ENCODE measurements at regions not wholly inside any gene's neighbourhood (a gene's known extent, or its start where the extent isn't known, plus 50 kb on each side); places are given as distances from the start of the nearest gene placed in this dataset.
A peak's percentile ranks its signal among the peaks of the same experiment; 100 is the strongest.

DNA sequence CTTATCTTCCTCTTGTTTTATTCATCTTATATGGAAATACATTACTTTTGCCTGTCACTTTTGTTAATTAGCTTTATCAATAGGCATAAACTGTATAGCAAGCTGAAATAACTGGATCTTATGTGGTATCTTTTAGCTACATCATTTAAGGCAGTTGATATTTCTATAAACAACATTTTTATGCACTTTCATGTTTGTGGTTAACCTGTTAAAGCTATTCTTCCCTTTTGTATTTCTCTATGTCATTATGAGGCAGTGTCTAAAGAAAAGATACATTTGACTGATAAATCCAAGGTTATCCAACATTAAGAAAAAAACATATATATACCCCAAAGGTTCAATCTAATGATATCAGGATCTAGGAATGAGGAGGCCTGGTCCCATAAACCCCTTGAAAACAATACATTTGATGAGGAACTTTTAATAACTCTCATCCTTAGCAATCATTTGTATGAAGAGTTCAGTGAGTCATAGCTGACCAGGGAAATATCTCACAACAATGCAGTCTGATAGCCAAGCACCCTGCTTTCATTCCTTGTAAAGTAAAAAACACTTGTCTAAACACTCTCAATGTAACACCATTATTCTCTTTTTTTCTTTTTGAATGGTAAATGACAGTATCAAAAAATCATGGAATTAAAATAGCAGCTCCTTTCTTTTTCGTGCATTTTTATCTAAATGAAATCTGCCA is 300.9 kb downstream of the NEBL start:
- peaks cover 4% of the 10 kb centered on the region for H3K4me1 ChIP-seq (ENCODE audit: control insufficient read depth, extremely low read depth, insufficient read depth, low read length)
- FAIRE-seq (peak; percentile 5), DNase-seq (ENCODE audit: low read depth, low spot score) (no peak)
- no peak overlapping the region for H3K27ac ChIP-seq (ENCODE audit: control insufficient read depth, insufficient read depth, low read length)
- H3K9ac ChIP-seq (ENCODE audit: control insufficient read depth, extremely low read depth, insufficient read depth, low read length), result no peak overlapping the region
- H3K9me3 ChIP-seq (ENCODE audit: control insufficient read depth, low read depth, low read length), result no peaks in the 10 kb centered on the region
- no peak overlapping the region for H3K4me2 ChIP-seq (ENCODE audit: control insufficient read depth, extremely low read depth, insufficient read depth, low read depth, low read length)
- H3K79me2 ChIP-seq (ENCODE audit: control insufficient read depth, insufficient read depth, low read length), result no peaks in the 10 kb centered on the region
- no peak overlapping the region for H3K4me3 ChIP-seq (ENCODE audit: control insufficient read depth in 2 of 3, extremely low read depth in 1 of 3, insufficient read depth in 2 of 3, low read depth in 1 of 3, low read length in 3 of 3)
- no peak overlapping the region for H2AFZ ChIP-seq (ENCODE audit: control insufficient read depth, low read length)
- H4K20me1 ChIP-seq (ENCODE audit: control insufficient read depth, extremely low read depth, insufficient read depth, low read length), result no peaks in the 10 kb centered on the region
- TF ChIP-seq EZH2 (IDR thresholded peaks at IDR 0.05; ENCODE audit: low read length) (no peak), CTCF (optimal IDR thresholded peaks at IDR 0.05 in 1 of 3, IDR thresholded peaks at IDR 0.05 in 1 of 3, conservative IDR thresholded peaks at IDR 0.05 in 1 of 3; ENCODE audit: extremely low read depth in 1 of 3, insufficient read depth in 2 of 3, low read length in 3 of 3) (no peak)
- H3K36me3 ChIP-seq (ENCODE audit: control insufficient read depth in 2 of 2, extremely low read depth in 1 of 2, insufficient read depth in 2 of 2, low read length in 2 of 2), result no peaks in the 10 kb centered on the region
- dilution Hi-C loops (cut with MboI; ENCODE audit: extremely low pct_ligation_motif_present, low sequenced_read_pairs), result no loop called here
- no peaks in the 10 kb centered on the region for H3K9me1 ChIP-seq (ENCODE audit: control insufficient read depth, extremely low read depth, insufficient read depth, low read length)
- H3K27me3 ChIP-seq (ENCODE audit: control insufficient read depth, extremely low read depth, insufficient read depth, low read length), result no peaks in the 10 kb centered on the region

GRCh38 chr10:20593649-20594048 is 303.5 kb downstream of the NEBL start:
- Histone ChIP-seq H3K4me1 (ENCODE audit: control insufficient read depth, extremely low read depth, insufficient read depth, low read length) (no peaks in the 10 kb centered on the region), H3K9me3 (ENCODE audit: control insufficient read depth, low read depth, low read length) (no peaks in the 10 kb centered on the region), H4K20me1 (ENCODE audit: control insufficient read depth, extremely low read depth, insufficient read depth, low read length) (no peaks in the 10 kb centered on the region), H3K27ac (ENCODE audit: control insufficient read depth, insufficient read depth, low read length) (no peak overlapping the region), H3K36me3 (ENCODE audit: control insufficient read depth in 2 of 2, extremely low read depth in 1 of 2, insufficient read depth in 2 of 2, low read length in 2 of 2) (no peaks in the 10 kb centered on the region), H3K27me3 (ENCODE audit: control insufficient read depth, extremely low read depth, insufficient read depth, low read length) (no peaks in the 10 kb centered on the region), H3K79me2 (ENCODE audit: control insufficient read depth, insufficient read depth, low read length) (no peaks in the 10 kb centered on the region), H3K9me1 (ENCODE audit: control insufficient read depth, extremely low read depth, insufficient read depth, low read length) (no peaks in the 10 kb centered on the region), H3K4me2 (ENCODE audit: control insufficient read depth, extremely low read depth, insufficient read depth, low read depth, low read length) (no peak overlapping the region), H3K9ac (ENCODE audit: control insufficient read depth, extremely low read depth, insufficient read depth, low read length) (no peak overlapping the region), H3K4me3 (ENCODE audit: control insufficient read depth in 2 of 3, extremely low read depth in 1 of 3, insufficient read depth in 2 of 3, low read depth in 1 of 3, low read length in 3 of 3) (no peak overlapping the region), H2AFZ (ENCODE audit: control insufficient read depth, low read length) (no peak overlapping the region)
- FAIRE-seq (no peak), DNase-seq (ENCODE audit: low read depth, low spot score) (no peak)
- dilution Hi-C loops (cut with MboI; ENCODE audit: extremely low pct_ligation_motif_present, low sequenced_read_pairs), result no loop called here
- TF ChIP-seq EZH2 (IDR thresholded peaks at IDR 0.05; ENCODE audit: low read length), result no peak
- no peak for TF ChIP-seq CTCF (optimal IDR thresholded peaks at IDR 0.05 in 1 of 3, IDR thresholded peaks at IDR 0.05 in 1 of 3, conservative IDR thresholded peaks at IDR 0.05 in 1 of 3; ENCODE audit: extremely low read depth in 1 of 3, insufficient read depth in 2 of 3, low read length in 3 of 3)

Data from keratinocyte (primary cell).